ENCODE measurements at regions not wholly inside any gene's neighbourhood (a gene's known extent, or its start where the extent isn't known, plus 50 kb on each side); places are given as distances from the start of the nearest gene placed in this dataset.

GRCh38 chr1:95584315-95584714, 350.3 kb downstream of the RWDD3 start (continued):
- no peak for TF ChIP-seq ZNF18 (tag by site-specific recombination; IDR thresholded peaks at IDR 0.05)
- no peak for TF ChIP-seq ZNF571 (tag by site-specific recombination; IDR thresholded peaks at IDR 0.05)
- TF ChIP-seq ZNF488 (tag by site-specific recombination; IDR thresholded peaks at IDR 0.05): no peak
- TF ChIP-seq ZBTB48 (tag by site-specific recombination; IDR thresholded peaks at IDR 0.05): no peak
- no peak for TF ChIP-seq ZSCAN5A (tag by site-specific recombination; IDR thresholded peaks at IDR 0.05)
- no peak for TF ChIP-seq MEIS1 (CRISPR knock-in tag; IDR thresholded peaks at IDR 0.05; ENCODE audit: borderline replicate concordance)
- no peak for TF ChIP-seq ZNF776 (tag by site-specific recombination; IDR thresholded peaks at IDR 0.05; ENCODE audit: borderline replicate concordance)
- TF ChIP-seq ZNF558 (tag by site-specific recombination; IDR thresholded peaks at IDR 0.05): no peak
- TF ChIP-seq ZNF48 (tag by site-specific recombination; IDR thresholded peaks at IDR 0.05): no peak
- TF ChIP-seq CTCF (tag by site-specific recombination; IDR thresholded peaks at IDR 0.05): no peak
- no peak for TF ChIP-seq ZNF548 (tag by site-specific recombination; IDR thresholded peaks at IDR 0.05)
- TF ChIP-seq KLF16 (tag by site-specific recombination; IDR thresholded peaks at IDR 0.05): no peak

- Histone ChIP-seq H3K36me3 (ENCODE audit: control insufficient read depth in 2 of 2, insufficient read depth in 1 of 2, low read length in 2 of 2) (no peaks in the 10 kb centered on the region), H3K9me3 (ENCODE audit: control insufficient read depth, insufficient read depth, low read depth, low read length) (no peaks in the 10 kb centered on the region), H3K4me1 (ENCODE audit: control insufficient read depth, insufficient read depth, low read length) (no peaks in the 10 kb centered on the region), H3K4me3 (ENCODE audit: low read depth, low read length) (no peak overlapping the region), H3K27ac (ENCODE audit: extremely low read depth, low read depth, low read length) (no peak overlapping the region)
- ChIA-PET POLR2A (no interaction called here), CTCF (no interaction called here)
- TF ChIP-seq ZNF747 (tag by site-specific recombination; IDR thresholded peaks at IDR 0.05) (no peak), ZNF707 (tag by site-specific recombination; IDR thresholded peaks at IDR 0.05) (no peak), ZNF16 (tag by site-specific recombination; IDR thresholded peaks at IDR 0.05; ENCODE audit: low read depth) (no peak), ZNF596 (tag by site-specific recombination; IDR thresholded peaks at IDR 0.05) (no peak), PRDM6 (tag by site-specific recombination; IDR thresholded peaks at IDR 0.05) (no peak), ZNF155 (tag by site-specific recombination; IDR thresholded peaks at IDR 0.05) (no peak), ZNF785 (tag by site-specific recombination; IDR thresholded peaks at IDR 0.05) (no peak)
These were observed 370.8 kb downstream of the RWDD3 start for GRCh38 chr1:95604771-95605170.

Data from HEK293 (cell line).